ENCODE measurements at regions not wholly inside any gene's neighbourhood (a gene's known extent, or its start where the extent isn't known, plus 50 kb on each side); places are given as distances from the start of the nearest gene placed in this dataset.

- no peak overlapping the region for H3K4me3 ChIP-seq (ENCODE audit: low read depth, low read length)
These were observed 64.8 kb upstream of the SEC61G start for GRCh38 chr7:54823776-54824175.

GRCh38 chr7:54824655-54825054 is 65.6 kb upstream of the SEC61G start:
- TF ChIP-seq CTCF (IDR thresholded peaks at IDR 0.05; ENCODE audit: low read depth, low read length), result no peak

More at GRCh38 chr7:54823776-54824175, 64.8 kb upstream of the SEC61G start:
- no peak for TF ChIP-seq CTCF (IDR thresholded peaks at IDR 0.05; ENCODE audit: low read depth, low read length)

GRCh38 chr7:54825368-54825767 is 66.4 kb upstream of the SEC61G start:
- TF ChIP-seq CTCF (IDR thresholded peaks at IDR 0.05; ENCODE audit: low read depth, low read length), result no peak
- H3K4me3 ChIP-seq (ENCODE audit: low read depth, low read length), result no peak overlapping the region

More at GRCh38 chr7:54824655-54825054, 65.6 kb upstream of the SEC61G start:
- no peak overlapping the region for H3K4me3 ChIP-seq (ENCODE audit: low read depth, low read length)

- no peak overlapping the region for H3K4me3 ChIP-seq (ENCODE audit: low read depth, low read length)
- no peak for TF ChIP-seq CTCF (IDR thresholded peaks at IDR 0.05; ENCODE audit: low read depth, low read length)
These were observed 68.7 kb upstream of the SEC61G start for GRCh38 chr7:54827734-54828133.

- H3K4me3 ChIP-seq (ENCODE audit: low read depth, low read length), result no peak overlapping the region
- TF ChIP-seq CTCF (IDR thresholded peaks at IDR 0.05; ENCODE audit: low read depth, low read length), result no peak
These were observed 72.1 kb upstream of the SEC61G start for GRCh38 chr7:54831046-54831643.

GRCh38 chr7:54831644-54832095 is 72.7 kb upstream of the SEC61G start:
- no peak for TF ChIP-seq CTCF (IDR thresholded peaks at IDR 0.05; ENCODE audit: low read depth, low read length)
- H3K4me3 ChIP-seq (ENCODE audit: low read depth, low read length), result no peak overlapping the region

GRCh38 chr7:54833001-54833467 is 74.0 kb upstream of the SEC61G start:
- no peak for TF ChIP-seq CTCF (IDR thresholded peaks at IDR 0.05; ENCODE audit: low read depth, low read length)
- no peak overlapping the region for H3K4me3 ChIP-seq (ENCODE audit: low read depth, low read length)
